ENCODE measurements at regions not wholly inside any gene's neighbourhood (a gene's known extent, or its start where the extent isn't known, plus 50 kb on each side); places are given as distances from the start of the nearest gene placed in this dataset.

DNA sequence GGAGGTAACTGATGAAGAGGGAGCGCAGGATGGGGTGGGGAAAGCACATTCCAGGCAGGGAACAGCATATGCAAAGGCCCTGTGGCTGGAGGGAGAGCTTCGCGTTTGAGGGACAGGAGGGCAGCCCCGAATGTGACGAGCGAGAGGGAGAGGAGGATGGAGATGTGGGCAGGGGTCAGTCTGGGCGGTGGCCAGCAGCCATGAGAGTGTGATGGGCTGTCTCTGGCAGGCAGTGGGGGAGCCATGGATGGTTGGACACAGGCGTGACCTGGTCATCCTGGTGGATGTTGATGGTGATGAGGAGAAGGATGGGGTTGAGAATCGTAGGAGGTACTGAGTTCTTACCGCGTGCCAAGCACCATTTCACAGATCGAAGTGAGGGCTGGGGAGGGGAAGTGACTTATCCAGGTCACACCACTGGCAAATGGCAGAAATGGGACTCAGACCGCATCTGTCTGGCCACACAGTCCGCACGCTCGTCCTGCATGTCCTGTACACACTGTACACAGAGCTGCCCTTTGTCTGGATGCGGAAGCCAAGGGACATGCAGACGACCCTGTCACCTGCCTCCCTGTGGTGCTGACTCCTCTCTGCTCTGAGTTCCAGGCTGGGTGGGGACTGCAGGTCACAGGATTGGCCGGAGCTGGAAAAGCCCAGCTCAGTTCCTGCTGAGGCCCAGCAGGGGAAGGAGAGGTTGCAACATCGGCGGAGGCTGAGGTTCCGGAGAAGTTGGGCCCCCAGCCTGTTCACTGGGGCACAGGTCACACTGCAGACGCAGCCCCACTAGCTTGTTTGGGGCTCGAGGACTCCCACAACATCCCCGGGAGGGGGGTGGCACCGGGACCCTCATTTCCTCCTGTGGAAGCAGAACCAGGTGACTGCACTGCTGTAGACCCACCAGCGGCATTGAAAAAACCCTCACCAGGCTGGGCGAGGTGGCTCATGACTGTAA is 165.6 kb upstream of the IER5L start:
- H3K4me1 ChIP-seq (ENCODE audit: control insufficient read depth in 1 of 2, insufficient read depth in 2 of 2, low read depth in 1 of 2, low read length in 1 of 2) = no peaks in the 10 kb centered on the region
- TF ChIP-seq, protein P1, sequence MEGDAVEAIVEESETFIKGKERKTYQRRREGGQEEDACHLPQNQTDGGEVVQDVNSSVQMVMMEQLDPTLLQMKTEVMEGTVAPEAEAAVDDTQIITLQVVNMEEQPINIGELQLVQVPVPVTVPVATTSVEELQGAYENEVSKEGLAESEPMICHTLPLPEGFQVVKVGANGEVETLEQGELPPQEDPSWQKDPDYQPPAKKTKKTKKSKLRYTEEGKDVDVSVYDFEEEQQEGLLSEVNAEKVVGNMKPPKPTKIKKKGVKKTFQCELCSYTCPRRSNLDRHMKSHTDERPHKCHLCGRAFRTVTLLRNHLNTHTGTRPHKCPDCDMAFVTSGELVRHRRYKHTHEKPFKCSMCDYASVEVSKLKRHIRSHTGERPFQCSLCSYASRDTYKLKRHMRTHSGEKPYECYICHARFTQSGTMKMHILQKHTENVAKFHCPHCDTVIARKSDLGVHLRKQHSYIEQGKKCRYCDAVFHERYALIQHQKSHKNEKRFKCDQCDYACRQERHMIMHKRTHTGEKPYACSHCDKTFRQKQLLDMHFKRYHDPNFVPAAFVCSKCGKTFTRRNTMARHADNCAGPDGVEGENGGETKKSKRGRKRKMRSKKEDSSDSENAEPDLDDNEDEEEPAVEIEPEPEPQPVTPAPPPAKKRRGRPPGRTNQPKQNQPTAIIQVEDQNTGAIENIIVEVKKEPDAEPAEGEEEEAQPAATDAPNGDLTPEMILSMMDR (IDR thresholded peaks at IDR 0.05) = no peak
- TF ChIP-seq EP300 (IDR thresholded peaks at IDR 0.05; ENCODE audit: borderline replicate concordance in 1 of 2, low read depth in 1 of 2, low read length in 1 of 2) (no peak), FOXJ3 (CRISPR knock-in tag; IDR thresholded peaks at IDR 0.05) (no peak), GATA2 (CRISPR knock-in tag; IDR thresholded peaks at IDR 0.05) (no peak), TCF12 (IDR thresholded peaks at IDR 0.05) (no peak), JUND (IDR thresholded peaks at IDR 0.05) (no peak), MEF2A (IDR thresholded peaks at IDR 0.05; ENCODE audit: borderline replicate concordance, low read depth) (no peak), TEAD4 (IDR thresholded peaks at IDR 0.05; ENCODE audit: borderline replicate concordance, insufficient read depth) (no peak), EZH2phosphoT487 (IDR thresholded peaks at IDR 0.05; ENCODE audit: borderline replicate concordance, low read depth) (no peak), GABPA (IDR thresholded peaks at IDR 0.05; ENCODE audit: low read depth) (no peak), SMC3 (IDR thresholded peaks at IDR 0.05; ENCODE audit: low read depth, low read length) (no peak), RFX5 (IDR thresholded peaks at IDR 0.05; ENCODE audit: low read length) (no peak), SIN3A (IDR thresholded peaks at IDR 0.05; ENCODE audit: borderline replicate concordance, low read depth, low read length) (no peak), YY1 (IDR thresholded peaks at IDR 0.05; ENCODE audit: low read depth) (no peak), RCOR1 (IDR thresholded peaks at IDR 0.05; ENCODE audit: low read length) (no peak), RAD21 (IDR thresholded peaks at IDR 0.05; ENCODE audit: low read length) (no peak), FOSL2 (IDR thresholded peaks at IDR 0.05; ENCODE audit: borderline replicate concordance, low read depth) (no peak), NRF1 (IDR thresholded peaks at IDR 0.05; ENCODE audit: low read depth, low read length) (no peak)
- TF ChIP-seq, protein P2, sequence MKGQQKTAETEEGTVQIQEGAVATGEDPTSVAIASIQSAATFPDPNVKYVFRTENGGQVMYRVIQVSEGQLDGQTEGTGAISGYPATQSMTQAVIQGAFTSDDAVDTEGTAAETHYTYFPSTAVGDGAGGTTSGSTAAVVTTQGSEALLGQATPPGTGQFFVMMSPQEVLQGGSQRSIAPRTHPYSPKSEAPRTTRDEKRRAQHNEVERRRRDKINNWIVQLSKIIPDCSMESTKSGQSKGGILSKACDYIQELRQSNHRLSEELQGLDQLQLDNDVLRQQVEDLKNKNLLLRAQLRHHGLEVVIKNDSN (IDR thresholded peaks at IDR 0.05; ENCODE audit: borderline replicate concordance, low read depth) = no peak
- H3K36me3 ChIP-seq (replicated peaks in 1 of 2; ENCODE audit: control insufficient read depth in 1 of 2, insufficient read depth in 2 of 2, low read length in 1 of 2) = no peaks in the 10 kb centered on the region
- CTCF ChIA-PET = interaction anchor here (0.6 to 1.3 kb wide), 2 partner anchors 47 to 170 kb away, joined by 3 read pairs; no protein-coding TSS in a partner anchor
- H3K4me2 ChIP-seq = no peak overlapping the region
- no peaks in the 10 kb centered on the region for H3K9me2 ChIP-seq
- DNase-seq = no peak
- H2AFZ ChIP-seq (ENCODE audit: low read depth) = no peak overlapping the region
- POLR2A ChIA-PET = no interaction called here
- H3K4me3 ChIP-seq (ENCODE audit: low read depth in 2 of 2, low read length in 1 of 2) = no peak overlapping the region
- H3K27me3 ChIP-seq (ENCODE audit: insufficient read depth) = no peaks in the 10 kb centered on the region
- WGBS (ENCODE audit: low lambda C conversion rate) = 90% methylated on average over 24 of the region's 28 CpGs
- no peaks in the 10 kb centered on the region for H3K9me3 ChIP-seq
- no peak overlapping the region for H3K9ac ChIP-seq
- H3K79me2 ChIP-seq (ENCODE audit: insufficient read depth) = no peaks in the 10 kb centered on the region
- H4K20me1 ChIP-seq (ENCODE audit: insufficient read depth) = no peaks in the 10 kb centered on the region
- no peaks in the 10 kb centered on the region for H3F3A ChIP-seq (replicated peaks; ENCODE audit: insufficient read depth)
- no peak overlapping the region for H3K27ac ChIP-seq (ENCODE audit: low read depth in 2 of 2, low read length in 1 of 2)
